Stromal cell of bone marrow (primary cell): ENCODE measurements at regions not wholly inside any gene's neighbourhood (a gene's known extent, or its start where the extent isn't known, plus 50 kb on each side); places are given as distances from the start of the nearest gene placed in this dataset.
A peak's percentile ranks its signal among the peaks of the same experiment; 100 is the strongest.
"Not testable (repeated sequence)": the region's sequence is repeated elsewhere in the genome, so short reads cannot be mapped to it uniquely, and the experiment has no call there.

Experiments used
- DNase-seq: peaks from one replicate; pipeline ENCODE4 v3.0.0-alpha.2; 2012; ENCODE audit warnings: low read depth

DNA sequence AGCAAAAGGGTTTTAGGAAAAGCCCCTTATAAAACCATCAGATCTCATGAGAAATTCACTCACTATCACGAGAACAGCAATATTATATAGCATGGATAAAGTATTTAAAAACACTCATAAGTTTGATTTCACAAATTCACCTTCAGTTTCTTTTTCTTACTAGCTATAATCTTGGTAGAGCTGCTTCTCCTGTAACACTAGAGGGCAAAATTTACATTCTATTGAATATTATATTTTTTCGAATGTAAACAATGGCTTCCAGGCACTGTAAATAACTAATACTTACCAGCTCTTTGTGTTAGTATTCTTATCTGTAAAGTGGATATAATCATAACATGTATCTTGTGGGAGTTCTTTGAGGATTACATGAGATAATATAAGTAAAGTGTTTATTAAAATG lies 259.6 kb downstream of the CCER1 start:
- no peak for DNase-seq

DNA sequence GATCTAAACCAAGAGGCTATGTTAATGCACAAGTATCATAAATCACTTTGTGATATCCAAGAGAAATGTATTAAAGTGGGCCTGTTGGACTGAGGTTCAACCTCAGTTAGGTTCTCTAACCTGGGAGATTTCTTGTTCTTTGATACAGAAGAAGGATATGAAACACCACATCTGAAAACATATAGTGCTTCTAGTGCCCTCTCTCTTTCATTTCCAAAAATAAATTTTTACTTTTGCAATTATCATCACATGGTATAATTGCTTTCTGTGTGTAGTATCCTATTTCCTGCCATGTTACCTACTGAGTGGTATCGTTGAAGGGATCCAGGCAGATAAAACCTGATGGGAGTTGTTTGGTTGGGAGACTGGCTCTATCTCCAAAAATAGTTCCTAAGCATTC lies 264.9 kb downstream of the CCER1 start:
- no peak for DNase-seq

DNA sequence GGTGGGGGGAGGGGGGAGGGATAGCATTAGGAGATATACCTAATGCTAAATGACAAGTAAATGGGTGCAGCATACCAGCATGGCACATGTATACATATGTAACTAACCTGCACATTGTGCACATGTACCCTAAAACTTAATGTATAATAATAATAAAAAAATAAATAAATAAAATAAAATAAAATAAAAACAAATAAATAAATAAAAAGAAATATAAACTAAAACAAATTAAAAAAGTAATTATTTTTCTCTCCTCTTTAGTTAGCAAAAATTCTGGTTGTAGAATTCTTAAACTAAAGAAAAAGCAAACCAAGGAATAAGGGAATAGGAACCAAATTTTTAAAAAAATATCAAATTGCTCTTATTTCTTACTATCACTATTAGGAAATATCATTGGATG lies 267.3 kb downstream of the CCER1 start:
- DNase-seq, result not testable (repeated sequence)

DNA sequence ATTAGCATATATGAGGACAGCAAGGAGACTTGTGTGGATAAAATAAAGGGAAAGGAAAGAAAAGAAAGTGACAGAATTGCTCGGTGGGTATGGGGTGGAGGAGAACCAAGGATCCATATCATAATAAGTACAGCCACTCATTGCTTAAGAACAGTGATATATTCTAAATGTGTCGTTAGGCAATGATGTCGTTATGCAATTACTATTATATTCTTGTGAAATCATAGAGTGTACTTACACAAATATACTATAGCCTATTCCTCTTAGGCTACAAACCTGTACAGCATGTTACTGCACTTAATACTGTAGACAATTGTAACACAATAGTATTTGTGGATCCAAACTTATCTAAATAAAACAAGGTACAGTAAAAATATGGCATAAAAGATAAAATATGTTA lies 271.1 kb downstream of the CCER1 start:
- DNase-seq, result no peak

DNA sequence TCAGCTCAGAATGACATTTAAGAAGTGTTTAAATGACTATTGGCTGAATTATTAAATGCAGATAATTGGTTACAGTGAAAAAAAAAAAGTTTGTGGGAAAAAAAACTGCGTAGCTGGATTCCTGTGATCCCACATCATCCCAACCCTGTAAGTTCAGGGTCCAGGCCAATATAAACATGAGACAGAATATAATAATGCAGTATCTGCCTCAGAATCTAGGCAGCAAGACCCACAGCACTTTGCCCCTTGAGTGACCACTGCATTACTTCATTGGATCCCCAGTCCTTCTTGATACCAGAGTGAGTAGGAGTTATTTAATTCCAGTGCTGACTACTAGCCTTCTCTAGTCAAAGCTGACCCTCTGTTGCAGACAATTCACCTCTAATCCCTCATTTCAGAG lies 272.6 kb downstream of the CCER1 start:
- peak; percentile 79 for DNase-seq

DNA sequence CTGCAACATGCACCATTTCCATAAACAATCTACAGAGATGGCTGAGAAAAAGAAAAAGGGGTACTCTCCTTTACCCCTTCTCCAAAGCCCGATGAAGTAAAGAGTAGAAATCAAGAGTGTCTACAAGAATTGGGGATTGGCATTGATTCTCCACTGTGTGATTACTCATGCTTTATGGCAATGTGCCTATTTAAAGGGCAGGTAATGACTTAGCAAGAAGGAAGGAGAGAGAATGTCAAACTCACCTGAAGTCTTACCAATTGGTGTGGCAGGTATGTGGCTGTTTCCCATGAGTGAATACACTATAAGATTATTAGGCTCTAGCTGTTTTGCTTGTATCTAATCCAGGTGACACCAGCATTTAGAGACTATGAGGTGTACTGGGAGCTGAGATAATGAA lies 275.3 kb downstream of the CCER1 start:
- DNase-seq, result no peak

DNA sequence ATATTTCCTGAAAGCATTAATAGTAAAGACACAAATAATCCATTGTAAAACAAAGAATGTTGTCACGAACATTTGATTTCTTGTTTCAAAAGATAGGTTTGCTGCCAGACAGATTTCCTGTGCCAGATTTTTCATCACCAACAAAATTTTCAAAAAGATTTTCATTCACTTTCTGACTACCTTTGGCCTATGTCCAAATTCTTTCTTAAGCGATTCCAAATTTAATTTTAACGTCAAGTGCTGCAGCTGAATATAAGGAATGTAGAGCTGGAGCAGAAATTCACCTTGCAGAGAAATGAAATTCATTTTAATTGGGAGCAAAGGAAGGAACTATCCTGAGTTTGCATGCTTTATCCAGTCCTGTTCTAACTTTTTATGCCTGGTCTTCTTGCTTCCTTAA lies 277.4 kb downstream of the CCER1 start:
- DNase-seq, result no peak

DNA sequence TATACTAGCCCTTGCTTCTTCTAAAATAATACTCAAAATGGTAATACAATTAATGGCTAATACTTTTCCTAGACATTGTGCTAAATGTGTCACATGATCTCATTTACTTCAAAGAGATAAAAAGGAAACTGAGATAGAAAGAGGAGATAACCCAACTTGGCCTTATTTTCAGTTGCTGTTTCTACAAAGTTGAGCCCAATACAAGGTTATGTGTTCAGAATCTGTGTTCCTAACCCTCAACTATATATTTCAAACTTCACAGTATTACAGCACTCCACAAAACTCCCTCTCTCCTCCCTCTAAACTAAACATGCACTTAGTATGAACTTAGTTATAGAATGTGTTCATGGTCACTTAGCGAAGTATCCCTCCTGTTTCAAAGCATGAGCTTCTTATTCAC lies 277.9 kb downstream of the CCER1 start:
- no peak for DNase-seq

DNA sequence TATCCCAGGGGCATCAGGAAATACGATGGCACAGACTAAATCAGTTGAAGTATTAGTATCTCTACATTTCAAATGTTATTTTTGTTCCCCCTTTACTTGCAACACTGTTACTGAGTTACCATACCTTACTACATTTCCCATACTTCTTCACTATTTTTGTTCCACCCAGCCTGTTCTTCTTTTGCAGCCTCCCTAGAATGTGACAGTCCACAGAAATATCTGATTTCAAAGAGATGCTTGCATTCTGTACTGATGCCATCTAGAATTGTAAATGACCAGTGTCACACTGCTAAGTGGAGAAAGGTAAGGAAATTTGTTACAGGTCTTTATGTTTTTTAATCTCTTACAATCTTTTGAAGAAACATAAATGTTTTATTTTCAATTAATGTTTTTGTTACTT lies 279.9 kb downstream of the CCER1 start:
- DNase-seq, result no peak

DNA sequence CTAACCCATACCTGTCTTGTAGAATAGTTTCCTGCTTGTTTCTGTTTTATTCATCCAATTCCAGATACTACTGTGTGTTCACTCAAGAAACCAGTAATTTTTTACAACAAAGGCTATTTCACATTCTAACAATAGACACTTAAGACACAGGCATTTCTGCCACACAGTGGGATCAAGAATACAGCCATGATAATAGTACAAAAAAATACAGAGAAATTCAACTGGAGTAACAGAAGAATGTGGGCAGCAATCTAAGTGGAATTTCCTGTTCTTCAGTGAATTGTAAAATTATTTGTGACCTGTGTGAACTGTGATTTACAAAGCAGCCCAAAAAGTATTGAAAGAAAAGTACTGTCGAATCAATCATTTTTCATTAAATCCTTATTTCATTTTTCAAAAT lies 282.9 kb downstream of the CCER1 start:
- DNase-seq, result no peak

DNA sequence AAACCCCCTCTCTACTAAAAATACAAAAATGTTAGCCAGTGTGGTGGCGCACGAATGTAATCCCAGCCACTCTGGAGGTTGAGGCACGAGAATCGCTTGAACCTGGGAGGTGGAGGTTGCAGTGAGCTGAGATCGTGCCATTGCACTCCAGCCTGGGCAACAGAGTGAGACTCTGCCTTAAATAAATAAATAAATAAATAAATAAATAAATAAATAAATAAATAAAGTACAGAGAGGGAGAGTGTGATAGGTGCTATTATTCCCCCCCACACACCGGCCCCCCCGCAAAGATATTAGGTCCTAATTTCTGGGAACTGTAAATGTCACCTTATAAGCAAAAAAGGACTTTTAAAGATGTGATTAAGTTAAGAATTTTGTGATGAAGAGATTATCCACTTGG lies 291.0 kb downstream of the CCER1 start:
- DNase-seq, result not testable (repeated sequence)

DNA sequence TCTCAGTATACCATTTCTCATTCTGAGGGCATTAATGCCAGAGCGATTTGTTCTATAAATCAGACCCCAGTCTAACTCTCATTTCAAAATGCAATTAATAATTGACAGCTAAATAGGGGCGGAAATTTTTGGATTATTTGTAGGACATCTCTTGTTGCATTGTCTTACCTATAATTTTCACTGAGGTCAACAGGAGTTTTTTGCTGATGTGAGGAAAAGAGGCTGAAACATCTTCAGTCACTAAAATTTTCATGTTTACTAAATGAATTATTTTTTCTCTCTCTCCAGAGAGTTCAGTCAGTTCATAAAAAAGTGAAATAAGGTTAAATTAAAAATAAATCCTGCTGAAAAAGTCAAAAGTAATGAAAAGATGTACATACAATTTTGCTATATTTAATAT lies 295.9 kb downstream of the CCER1 start:
- no peak for DNase-seq

DNA sequence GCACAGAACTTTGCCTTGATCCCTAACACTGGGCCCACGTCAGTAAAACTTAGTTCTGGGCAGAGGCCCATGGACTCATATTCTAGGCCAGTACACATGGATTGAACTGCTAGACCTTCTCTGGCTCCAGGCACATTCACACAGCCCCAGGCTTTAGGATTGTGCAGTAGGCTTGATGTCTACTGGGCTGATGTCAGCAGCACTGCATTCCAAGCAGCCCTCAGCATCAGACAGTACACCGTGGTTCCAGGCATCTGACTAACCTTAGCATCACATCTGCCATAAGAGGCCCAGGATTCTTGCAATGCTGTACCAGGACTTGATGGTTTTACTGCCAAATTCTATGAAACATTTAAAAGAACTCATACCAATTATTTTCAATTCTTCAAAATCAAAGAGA lies 301.9 kb downstream of the CCER1 start:
- DNase-seq, result peak; percentile 4

DNA sequence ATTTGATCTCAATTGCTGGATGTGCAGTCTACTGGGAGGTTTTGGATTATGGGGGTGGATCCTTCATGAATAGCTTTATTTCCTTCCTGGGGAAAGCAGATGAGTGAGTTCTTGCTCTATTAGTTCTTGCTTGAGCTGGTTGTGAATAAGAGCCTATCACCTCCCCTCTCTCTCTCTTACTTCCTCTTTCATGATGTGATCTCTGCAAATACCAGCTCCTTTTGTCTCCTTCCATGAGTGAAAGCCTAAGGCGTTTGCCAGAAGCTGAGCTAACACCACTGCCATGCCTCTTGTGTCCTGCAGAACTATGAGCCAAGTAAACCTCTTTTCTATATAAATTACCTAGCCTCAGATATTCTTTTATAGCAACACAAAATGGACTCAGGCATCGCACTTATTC lies 302.7 kb downstream of the CCER1 start:
- DNase-seq, result no peak

DNA sequence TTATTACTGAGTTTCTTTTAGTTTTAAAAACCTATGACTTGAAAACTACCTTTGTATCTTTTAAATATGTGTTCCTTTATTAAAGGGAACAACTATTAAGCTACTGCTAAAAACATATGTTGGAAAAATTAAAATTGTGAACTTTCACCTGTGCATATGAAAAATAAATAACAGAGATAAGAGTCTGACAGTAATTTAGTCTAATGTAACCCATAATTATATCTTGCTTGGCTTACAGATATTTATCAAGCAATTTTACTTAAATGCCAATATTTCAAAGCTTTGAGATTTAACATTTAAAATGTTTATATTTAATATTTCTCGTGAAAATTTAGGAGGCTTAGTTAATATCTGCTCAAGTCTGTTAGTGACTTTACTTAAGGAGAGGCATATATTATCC lies 309.8 kb downstream of the CCER1 start:
- DNase-seq, result no peak

DNA sequence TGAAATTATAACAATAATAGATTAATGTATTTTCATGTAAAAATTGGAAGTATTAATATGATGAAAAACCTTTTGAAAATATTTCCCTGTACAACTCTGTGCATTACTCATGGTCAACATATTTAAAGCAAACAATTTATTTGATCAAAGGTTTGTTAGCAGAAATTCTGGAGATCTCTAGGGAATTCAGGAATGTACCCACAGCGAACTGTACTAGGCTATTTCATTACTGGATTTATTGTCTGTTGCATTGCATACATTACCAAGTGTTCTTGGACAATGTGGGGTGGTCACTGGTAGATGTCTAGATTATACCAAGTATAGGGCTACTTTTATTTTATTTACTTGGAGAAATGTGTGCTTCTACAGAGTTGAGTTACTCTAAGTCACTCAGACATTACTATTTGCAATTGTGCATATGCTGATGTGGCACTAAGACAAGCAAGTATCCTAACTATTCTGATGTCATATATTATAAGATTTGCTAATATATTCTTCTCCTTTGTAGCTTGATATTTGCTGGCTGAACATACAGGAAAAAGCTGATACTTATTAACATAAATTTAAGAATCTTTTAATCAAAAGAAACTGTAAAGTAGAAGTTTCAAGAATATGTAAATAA lies 323.3 kb downstream of the CCER1 start:
- no peak for DNase-seq

DNA sequence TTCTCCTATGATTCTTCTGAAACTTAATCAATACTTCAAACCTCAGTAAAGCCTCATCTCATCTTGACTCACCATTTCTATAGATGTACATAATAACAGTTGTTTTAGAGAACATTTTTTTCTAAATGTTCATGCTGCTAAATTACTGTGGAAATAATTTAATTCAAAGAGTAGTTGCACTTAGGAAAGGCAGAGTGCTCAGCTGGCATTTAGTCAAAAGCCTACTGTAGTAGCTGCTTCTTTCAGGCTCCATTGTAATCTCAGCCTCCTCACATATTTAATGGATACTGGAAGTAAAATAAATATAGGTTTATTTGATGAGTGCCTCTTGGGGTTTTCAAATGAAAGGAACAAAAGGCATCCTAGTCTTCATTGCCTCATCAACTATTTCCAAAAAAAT lies 325.0 kb downstream of the CCER1 start:
- no peak for DNase-seq

DNA sequence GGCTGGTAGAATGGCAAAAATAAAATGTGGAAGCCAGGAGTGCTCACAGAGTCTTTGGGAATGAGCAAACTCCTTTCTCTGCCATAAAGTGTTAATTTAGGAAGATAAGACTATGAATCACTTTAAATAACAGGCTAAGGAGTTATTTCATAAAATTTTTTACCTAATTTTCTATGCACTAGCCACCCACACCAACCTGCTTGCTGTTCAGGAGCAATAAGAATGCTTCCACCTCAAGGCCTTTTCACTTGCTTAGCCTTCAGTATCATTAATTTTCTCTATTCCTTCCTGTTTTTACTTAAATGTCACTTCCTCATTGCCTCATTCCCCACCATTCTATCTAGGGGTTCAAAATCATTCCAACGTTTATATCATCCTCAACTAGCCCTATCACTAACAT lies 326.8 kb downstream of the CCER1 start:
- no peak for DNase-seq

DNA sequence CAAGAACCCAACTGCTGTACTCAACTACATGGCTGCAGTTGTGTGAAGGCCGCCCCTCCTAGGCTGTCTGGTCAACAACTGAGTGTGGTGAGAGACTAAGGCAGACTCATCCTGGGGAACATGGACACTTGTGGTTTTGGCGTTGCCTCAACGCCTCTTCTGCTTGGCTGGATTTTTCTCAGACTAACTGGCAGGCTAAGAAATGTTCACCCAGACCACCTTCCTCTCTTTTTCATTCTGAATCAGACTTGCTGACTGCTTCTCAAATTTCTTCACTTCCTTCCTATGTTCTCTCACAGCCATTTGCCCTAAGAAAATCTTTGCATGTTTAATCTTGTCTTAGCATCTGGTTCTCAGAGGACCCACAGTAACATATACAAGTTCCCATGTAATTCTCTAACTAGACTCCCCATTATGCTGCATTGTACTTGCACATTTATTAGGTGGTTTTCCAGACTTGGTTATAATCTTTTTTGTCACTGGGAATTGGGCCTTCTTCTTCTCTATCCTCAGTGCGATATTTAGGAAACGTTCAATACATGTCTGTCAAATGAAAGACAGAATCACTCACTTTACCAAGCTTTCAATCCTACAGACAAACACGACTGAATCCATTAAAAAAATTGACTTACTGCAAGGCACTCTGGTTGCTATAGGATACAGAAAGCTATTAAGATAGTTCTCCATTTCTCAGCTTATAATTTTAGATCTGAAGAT lies 327.6 kb downstream of the CCER1 start:
- DNase-seq, result no peak

DNA sequence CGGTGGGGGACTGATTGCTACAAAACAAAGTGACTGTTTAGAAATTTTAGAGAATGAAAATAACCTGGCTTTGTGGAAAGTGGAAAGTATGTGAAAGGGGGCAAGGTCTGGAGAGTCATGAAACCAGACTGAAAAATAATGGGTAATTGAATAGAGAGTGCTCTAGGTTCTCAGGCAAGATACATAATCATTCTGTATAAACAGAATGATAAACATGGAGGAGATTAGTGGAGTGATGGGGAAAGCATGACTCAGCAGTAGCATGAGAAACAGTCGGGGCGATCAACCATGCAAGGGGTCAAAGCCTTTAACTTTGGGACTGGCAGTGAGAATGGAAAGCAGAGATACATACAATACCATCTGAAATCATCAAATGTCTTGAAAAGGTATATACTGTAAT lies 332.5 kb downstream of the CCER1 start:
- no peak for DNase-seq

DNA sequence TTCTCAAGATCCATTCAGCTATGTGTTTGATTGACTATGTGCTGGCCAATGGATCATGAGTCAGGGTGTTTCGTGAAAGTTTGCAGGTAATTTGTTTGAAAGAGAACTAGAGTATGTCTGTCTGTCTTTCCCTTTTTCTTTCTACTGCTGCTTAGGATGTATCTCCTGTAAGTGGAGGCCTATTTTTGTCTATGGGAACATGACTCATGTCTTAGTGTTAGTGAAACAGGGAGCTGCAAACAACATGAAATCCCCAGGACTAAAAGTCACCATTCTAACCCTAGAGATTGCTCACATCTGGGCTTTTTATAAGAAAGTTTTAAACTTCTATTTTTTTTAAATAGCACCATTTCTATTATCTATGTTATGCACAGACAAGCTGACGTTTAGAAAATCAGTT lies 333.0 kb downstream of the CCER1 start:
- peak; percentile 54 for DNase-seq

DNA sequence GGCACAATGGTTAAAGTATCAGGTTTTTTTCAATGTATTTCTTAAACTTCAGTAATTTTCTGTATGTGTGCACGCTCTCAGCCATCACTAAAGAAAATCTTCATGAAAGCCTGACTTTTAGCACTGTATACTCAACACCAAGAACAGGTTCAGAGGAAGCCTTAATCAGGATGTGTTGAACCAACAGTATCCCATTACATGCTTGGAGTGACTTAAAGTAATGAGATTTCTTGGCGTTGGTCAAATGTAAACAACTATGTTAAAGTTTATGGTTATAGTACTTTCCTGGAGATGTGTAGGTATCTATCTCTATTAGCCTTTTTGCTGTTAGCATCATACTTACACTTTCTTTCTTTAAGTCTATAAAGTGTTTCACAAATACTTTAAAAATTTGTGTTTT lies 335.0 kb downstream of the CCER1 start:
- DNase-seq, result no peak

DNA sequence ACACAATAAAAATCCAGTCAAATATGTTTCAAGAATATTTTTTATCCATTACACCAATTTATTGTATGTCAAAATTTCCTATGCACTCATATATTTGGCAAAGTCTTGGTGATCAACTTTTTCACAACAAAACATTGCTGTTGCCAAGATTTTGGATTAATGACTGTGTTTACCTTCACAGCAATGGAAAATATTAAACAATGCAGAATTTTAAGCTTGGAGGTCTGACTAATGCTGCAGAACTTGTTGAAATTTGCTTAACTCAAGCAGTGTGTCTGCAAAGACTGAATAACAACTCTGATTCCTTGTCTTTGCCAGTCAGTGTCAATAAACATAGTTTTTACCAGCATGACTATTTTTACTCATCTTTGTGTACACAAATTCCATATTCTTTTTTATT lies 336.4 kb downstream of the CCER1 start:
- DNase-seq, result no peak

DNA sequence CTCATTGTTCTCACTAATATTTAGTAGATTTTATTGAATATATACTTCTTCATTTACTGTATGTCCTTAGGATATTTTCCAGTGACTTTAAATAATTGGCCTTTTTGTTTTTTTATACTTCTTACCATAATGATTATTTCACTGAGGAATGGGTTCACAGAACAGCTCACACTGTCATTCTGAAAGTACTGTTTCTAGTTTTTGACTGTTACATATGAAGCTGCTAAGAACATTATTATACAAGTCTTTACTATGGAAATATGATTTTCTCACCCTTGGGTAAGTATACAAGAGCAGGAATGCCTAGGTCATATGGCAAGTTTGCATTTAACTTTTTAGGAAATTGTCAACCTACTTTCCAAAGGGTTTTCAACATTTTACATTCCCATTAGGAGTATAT lies 343.1 kb downstream of the CCER1 start:
- no peak for DNase-seq
